IPS DF 4.7 (cell line): ENCODE measurements at regions not wholly inside any gene's neighbourhood (a gene's known extent, or its start where the extent isn't known, plus 50 kb on each side); places are given as distances from the start of the nearest gene placed in this dataset.

Experiments
- DNase-seq: peaks from one replicate; pipeline ENCODE4 v3.0.0-alpha.2; 2013; ENCODE audit warnings: low spot score; ENCODE audit errors: extremely low read depth

- no peak for DNase-seq
Observed at GRCh38 chr2:241924069-241924908, 54.8 kb downstream of the RTP5 start.

GRCh38 chr2:241924909-241925250 lies 55.4 kb downstream of the RTP5 start:
- no peak for DNase-seq

GRCh38 chr2:241925277-241925676 lies 55.7 kb downstream of the RTP5 start:
- no peak for DNase-seq

GRCh38 chr2:241925821-241926441 lies 56.4 kb downstream of the RTP5 start:
- no peak for DNase-seq

GRCh38 chr2:241926541-241927311 lies 57.2 kb downstream of the RTP5 start:
- no peak for DNase-seq

- no peak for DNase-seq
Observed at GRCh38 chr2:241929551-241930490, 60.3 kb downstream of the RTP5 start.

- DNase-seq, result no peak
Observed at GRCh38 chr2:241931084-241931975, 61.8 kb downstream of the RTP5 start.

- no peak for DNase-seq
Observed at GRCh38 chr2:241931976-241932898, 62.7 kb downstream of the RTP5 start.

GRCh38 chr2:241932899-241933178 lies 63.3 kb downstream of the RTP5 start:
- no peak for DNase-seq

- no peak for DNase-seq
Observed at GRCh38 chr2:241933179-241933911, 63.8 kb downstream of the RTP5 start.

GRCh38 chr2:241935314-241935713 lies 65.8 kb downstream of the RTP5 start:
- DNase-seq, result no peak

GRCh38 chr2:241935774-241936173 lies 66.2 kb downstream of the RTP5 start:
- DNase-seq, result no peak

- DNase-seq, result no peak
Observed at GRCh38 chr2:241936457-241937133, 67.1 kb downstream of the RTP5 start.

- no peak for DNase-seq
Observed at GRCh38 chr2:241937297-241937696, 67.8 kb downstream of the RTP5 start.

- DNase-seq, result no peak
Observed at GRCh38 chr2:241939541-241939940, 70.0 kb downstream of the RTP5 start.

GRCh38 chr2:241940329-241940728 lies 70.8 kb downstream of the RTP5 start:
- DNase-seq, result no peak

GRCh38 chr2:241941691-241942301 lies 72.3 kb downstream of the RTP5 start:
- no peak for DNase-seq
